ENCODE measurements at regions not wholly inside any gene's neighbourhood (a gene's known extent, or its start where the extent isn't known, plus 50 kb on each side); places are given as distances from the start of the nearest gene placed in this dataset.

- 49% methylated on average over 9 of the region's 9 CpGs; no CpG with 5 or more reads in 1 of the 2 experiments for WGBS, 2 experiments (ENCODE audit: extremely low coverage in 1 of 2, insufficient coverage in 1 of 2, insufficient read length in 1 of 2, insufficient replicate concordance in 2 of 2, low coverage in 1 of 2, low lambda C conversion rate in 2 of 2, missing lambda C conversion rate in 1 of 2)
- Histone ChIP-seq H3K56ac (replicated peaks; ENCODE audit: insufficient read length, low read depth, low read length) (no peak overlapping the region), H3K79me1 (ENCODE audit: low read depth, low read length) (no peaks in the 10 kb centered on the region), H3K27me3 (replicated peaks in 1 of 4; ENCODE audit: control insufficient read depth in 3 of 4, extremely low read depth in 1 of 4, insufficient read depth in 3 of 4, low read length in 3 of 4) (no peaks in the 10 kb centered on the region), H3K4ac (replicated peaks; ENCODE audit: insufficient read length, low read depth, low read length) (no peak overlapping the region), H3K9ac (replicated peaks in 1 of 4; ENCODE audit: extremely low read depth in 1 of 4, low read depth in 3 of 4, low read length in 3 of 4) (no peak overlapping the region), H3K14ac (ENCODE audit: insufficient read length) (no peak overlapping the region), H3K36me3 (ENCODE audit: control insufficient read depth in 2 of 4, insufficient read depth in 4 of 4, low read length in 3 of 4) (no peaks in the 10 kb centered on the region; a peak in 1 of 8 replicates), H3K27ac (ENCODE audit: low read depth, low read length) (no peak overlapping the region), H3K23ac (ENCODE audit: insufficient read length) (no peak overlapping the region), H3K4me1 (replicated peaks in 1 of 4; ENCODE audit: control insufficient read depth in 3 of 4, insufficient read depth in 4 of 4, low read length in 3 of 4) (peaks cover 0 to 11% (median 5%) of the 10 kb centered on the region in 4 experiments; a peak in 5 of 7 replicates), H2BK5ac (ENCODE audit: low read depth, low read length) (no peak overlapping the region), H4K5ac (ENCODE audit: insufficient read length, low read depth, low read length) (no peak overlapping the region), H4K8ac (ENCODE audit: extremely low read depth, insufficient read depth, low read length) (no peak overlapping the region), H4K20me1 (replicated peaks in 1 of 2; ENCODE audit: control insufficient read depth in 1 of 2, insufficient read depth in 2 of 2, low read length in 2 of 2) (no peaks in the 10 kb centered on the region), H2BK12ac (ENCODE audit: low read depth, low read length) (no peak overlapping the region; the same call in 1 of the 2 replicates), H3K9me3 (ENCODE audit: insufficient read depth in 2 of 2, low read depth in 1 of 2, low read length in 1 of 2) (no peaks in the 10 kb centered on the region), H4K91ac (replicated peaks; ENCODE audit: insufficient read length, low read length) (peak overlapping the region; percentile 34), H3K4me2 (ENCODE audit: insufficient read depth in 1 of 2, low read depth in 2 of 2, low read length in 2 of 2) (peak overlapping the region in 1 of 2 experiments; percentile 21; a peak in 1 of 4 replicates), H2BK20ac (ENCODE audit: low read length) (no peak overlapping the region), H3K18ac (ENCODE audit: extremely low read depth, low read length) (no peak overlapping the region), H3K4me3 (ENCODE audit: extremely low read depth in 1 of 4, insufficient read depth in 2 of 4, low read depth in 3 of 4, low read length in 4 of 4) (no peak overlapping the region), H2BK120ac (replicated peaks; ENCODE audit: low read depth, low read length) (peak overlapping the region; percentile 24), H2AFZ (ENCODE audit: low read length) (peak overlapping the region; percentile 87), H3K79me2 (ENCODE audit: control insufficient read depth in 1 of 2, insufficient read depth in 2 of 2, low read length in 2 of 2) (no peaks in the 10 kb centered on the region), H2BK15ac (ENCODE audit: low read length) (no peak overlapping the region), H3K23me2 (ENCODE audit: low read depth, low read length) (no peaks in the 10 kb centered on the region), H2AK5ac (ENCODE audit: low read depth, low read length) (no peak overlapping the region)
- DNase-seq (ENCODE audit: low read depth in 1 of 2, low spot score in 2 of 2) (peak in 1 of 2 experiments; percentile 60), FAIRE-seq (no peak)
- TF ChIP-seq POLR2A (IDR thresholded peaks at IDR 0.05; ENCODE audit: control extremely low read depth in 1 of 2, low read depth in 2 of 2, low read length in 2 of 2) (no peak), CTBP2 (IDR thresholded peaks at IDR 0.05; ENCODE audit: borderline replicate concordance, insufficient read depth, insufficient read length, low read length) (peak; percentile 94), HDAC2 (IDR thresholded peaks at IDR 0.05; ENCODE audit: borderline replicate concordance in 1 of 2, low read depth in 2 of 2, low read length in 2 of 2) (0 out of 4 replicates have a peak, but pooled peaks of 1 of the 2 experiments have one; percentile 55), SP4 (IDR thresholded peaks at IDR 0.05; ENCODE audit: low read length) (no peak), SAP30 (IDR thresholded peaks at IDR 0.05; ENCODE audit: insufficient read depth, insufficient replicate concordance, low read length) (peak; percentile 84), EZH2 (IDR thresholded peaks at IDR 0.05; ENCODE audit: low read depth, low read length, severe bottlenecking) (no peak), JUND (IDR thresholded peaks at IDR 0.05; ENCODE audit: low read length) (no peak), SIN3A (conservative IDR thresholded peaks at IDR 0.05 in 1 of 2, IDR thresholded peaks at IDR 0.05 in 1 of 2; ENCODE audit: low read depth in 1 of 2, low read length in 2 of 2) (peak; percentile 98)
- ChIA-PET CTCF (ENCODE audit: partially characterized antibody) (interaction anchor here (0.8 to 1.7 kb wide), 4 partner anchors 20 to 77 kb away, joined by 3 to 8 read pairs (median 4); no protein-coding TSS in a partner anchor), POLR2A (ENCODE audit: partially characterized antibody) (interaction anchor here (0.8 kb wide), 1 partner anchor 9 kb away, joined by 4 read pairs; no protein-coding TSS in a partner anchor)
Measured at GRCh38 chr1:60911966-60912697, 170.2 kb upstream of the NFIA start.
